ENCODE measurements at regions not wholly inside any gene's neighbourhood (a gene's known extent, or its start where the extent isn't known, plus 50 kb on each side); places are given as distances from the start of the nearest gene placed in this dataset.

- DNase-seq (ENCODE audit: low read depth) = no peak
- H3K36me3 ChIP-seq (ENCODE audit: control insufficient read depth, insufficient read depth, low read length) = no peaks in the 10 kb centered on the region
- no peak for TF ChIP-seq CTCF (IDR thresholded peaks at IDR 0.05; ENCODE audit: insufficient read depth, low read depth, low read length)
- H3K27me3 ChIP-seq (ENCODE audit: control insufficient read depth, insufficient read depth, low read length) = no peaks in the 10 kb centered on the region
- H3K4me3 ChIP-seq (ENCODE audit: low read depth, low read length) = no peak overlapping the region
- POLR2A ChIA-PET = no interaction called here
- CTCF ChIA-PET = no interaction called here
Measured at GRCh38 chr5:113909782-113910181, 396.3 kb downstream of the YTHDC2 start.

- POLR2A ChIA-PET = no interaction called here
- H3K27me3 ChIP-seq (ENCODE audit: control insufficient read depth, insufficient read depth, low read length) = no peaks in the 10 kb centered on the region
- no peak overlapping the region for H3K4me3 ChIP-seq (ENCODE audit: low read depth, low read length)
- CTCF ChIA-PET = no interaction called here
- TF ChIP-seq CTCF (IDR thresholded peaks at IDR 0.05; ENCODE audit: insufficient read depth, low read depth, low read length) = no peak
- H3K36me3 ChIP-seq (ENCODE audit: control insufficient read depth, insufficient read depth, low read length) = no peaks in the 10 kb centered on the region
- DNase-seq (ENCODE audit: low read depth) = no peak
Measured at GRCh38 chr5:113917997-113918396, 404.5 kb downstream of the YTHDC2 start.

- DNase-seq (ENCODE audit: low read depth) = no peak
- TF ChIP-seq CTCF (IDR thresholded peaks at IDR 0.05; ENCODE audit: insufficient read depth, low read depth, low read length) = no peak
- H3K36me3 ChIP-seq (ENCODE audit: control insufficient read depth, insufficient read depth, low read length) = no peaks in the 10 kb centered on the region
- CTCF ChIA-PET = no interaction called here
- POLR2A ChIA-PET = no interaction called here
- no peak overlapping the region for H3K4me3 ChIP-seq (ENCODE audit: low read depth, low read length)
- no peaks in the 10 kb centered on the region for H3K27me3 ChIP-seq (ENCODE audit: control insufficient read depth, insufficient read depth, low read length)
Measured at GRCh38 chr5:113922343-113922742, 408.8 kb downstream of the YTHDC2 start.

GRCh38 chr5:113935453-113935852 is 422.0 kb downstream of the YTHDC2 start:
- TF ChIP-seq CTCF (IDR thresholded peaks at IDR 0.05; ENCODE audit: insufficient read depth, low read depth, low read length) = no peak
- ChIA-PET CTCF (no interaction called here), POLR2A (no interaction called here)
- DNase-seq (ENCODE audit: low read depth) = no peak
- H3K27me3 ChIP-seq (ENCODE audit: control insufficient read depth, insufficient read depth, low read length) = no peaks in the 10 kb centered on the region
- no peak overlapping the region for H3K4me3 ChIP-seq (ENCODE audit: low read depth, low read length)
- no peaks in the 10 kb centered on the region for H3K36me3 ChIP-seq (ENCODE audit: control insufficient read depth, insufficient read depth, low read length)

- POLR2A ChIA-PET = no interaction called here
- no peak overlapping the region for H3K4me3 ChIP-seq (ENCODE audit: low read depth, low read length)
- no peak for TF ChIP-seq CTCF (IDR thresholded peaks at IDR 0.05; ENCODE audit: insufficient read depth, low read depth, low read length)
- no peaks in the 10 kb centered on the region for H3K27me3 ChIP-seq (ENCODE audit: control insufficient read depth, insufficient read depth, low read length)
- H3K36me3 ChIP-seq (ENCODE audit: control insufficient read depth, insufficient read depth, low read length) = no peaks in the 10 kb centered on the region
- DNase-seq (ENCODE audit: low read depth) = no peak
- CTCF ChIA-PET = no interaction called here
Measured at GRCh38 chr5:113937301-113937700, 423.8 kb downstream of the YTHDC2 start.

Data from BJ (cell line).